ENCODE measurements at regions not wholly inside any gene's neighbourhood (a gene's known extent, or its start where the extent isn't known, plus 50 kb on each side); places are given as distances from the start of the nearest gene placed in this dataset.
"Not testable (repeated sequence)": the region's sequence is repeated elsewhere in the genome, so short reads cannot be mapped to it uniquely, and the experiment has no call there.

DNA sequence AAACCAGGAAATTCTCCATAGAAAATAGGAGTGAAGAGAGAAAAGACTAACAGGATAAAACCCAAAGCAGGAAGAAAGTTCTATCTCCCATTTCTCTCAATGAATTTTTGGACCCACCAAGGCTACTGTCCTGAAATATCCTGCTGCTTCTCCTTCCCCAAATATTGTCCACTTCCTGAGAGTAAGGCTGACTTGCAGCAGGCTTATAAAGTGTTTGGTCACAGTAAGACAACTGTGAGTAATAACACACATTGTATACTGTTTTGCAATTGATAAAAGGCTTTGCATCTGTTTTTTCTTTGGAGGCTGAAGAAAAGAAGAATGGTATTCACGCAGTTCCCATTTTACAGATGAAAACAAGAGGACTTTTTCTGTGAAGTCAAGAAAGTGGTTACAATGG lies 52.8 kb downstream of the FOXD4L6 start:
- not testable (repeated sequence) for DNase-seq (ENCODE audit: low read depth in 3 of 3)

- DNase-seq (ENCODE audit: low read depth in 3 of 3), result not testable (repeated sequence)
Observed at GRCh38 chr9:41074356-41074942, 54.0 kb downstream of the FOXD4L6 start.

GRCh38 chr9:41073471-41074243 lies 54.8 kb downstream of the FOXD4L6 start:
- not testable (repeated sequence) for DNase-seq (ENCODE audit: low read depth in 3 of 3)

DNA sequence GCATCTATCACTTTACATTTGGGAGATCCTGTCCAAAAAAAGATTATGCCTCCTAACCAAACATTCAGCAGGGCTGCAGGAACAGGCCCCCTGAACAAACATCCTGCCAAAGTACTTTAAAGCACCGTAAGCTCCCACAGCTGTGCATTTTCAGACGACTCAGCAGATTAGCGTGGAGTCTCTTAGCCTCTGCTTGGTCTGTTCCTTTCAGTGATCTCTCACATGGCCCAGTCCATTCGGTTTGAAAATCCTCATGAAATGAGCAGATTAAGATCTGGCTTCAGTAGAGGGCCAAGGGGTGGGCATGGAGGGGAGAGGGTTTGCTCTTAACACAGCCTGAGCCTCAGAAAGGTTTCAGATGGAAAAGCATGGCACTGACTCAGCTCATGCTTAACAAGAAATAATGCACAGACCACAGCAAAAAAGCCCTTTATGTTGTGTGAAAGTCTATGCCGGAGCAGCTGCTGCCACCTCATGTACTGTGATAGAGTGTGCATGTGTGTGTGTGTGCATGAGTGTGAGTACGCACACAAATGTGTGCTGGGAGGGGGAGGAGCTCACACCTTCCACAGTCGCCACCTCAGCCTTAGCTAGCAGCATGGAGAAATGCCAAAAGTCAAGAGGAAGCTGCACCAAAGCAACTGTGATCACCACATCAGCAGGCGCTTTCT lies 64.2 kb downstream of the FOXD4L6 start:
- peak in 1 of 3 experiments; percentile 24 for DNase-seq (ENCODE audit: low read depth in 3 of 3)

- not testable (repeated sequence) for DNase-seq (ENCODE audit: low read depth in 3 of 3)
Observed at GRCh38 chr9:41063243-41063642, 65.2 kb downstream of the FOXD4L6 start.

DNA sequence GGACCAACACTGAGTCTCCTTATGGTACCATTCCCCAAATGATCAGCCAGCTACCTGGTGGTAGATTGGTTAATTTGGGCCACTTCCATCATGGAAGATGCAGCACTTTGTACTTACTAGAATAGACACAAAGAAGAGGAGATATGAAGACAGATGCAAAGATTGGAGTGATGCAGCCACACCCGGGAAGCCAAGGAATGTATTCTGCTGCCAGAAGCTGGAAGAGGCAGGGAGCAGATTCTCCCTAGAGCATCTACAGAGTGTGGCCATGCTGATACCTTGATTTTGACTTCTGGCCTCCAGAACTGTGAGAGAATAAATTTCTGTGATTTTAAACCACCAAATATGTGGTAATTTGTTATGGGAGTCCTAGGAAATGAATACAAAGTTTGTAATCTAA lies 68.9 kb downstream of the FOXD4L6 start:
- not testable (repeated sequence) for DNase-seq (ENCODE audit: low read depth in 3 of 3)

DNA sequence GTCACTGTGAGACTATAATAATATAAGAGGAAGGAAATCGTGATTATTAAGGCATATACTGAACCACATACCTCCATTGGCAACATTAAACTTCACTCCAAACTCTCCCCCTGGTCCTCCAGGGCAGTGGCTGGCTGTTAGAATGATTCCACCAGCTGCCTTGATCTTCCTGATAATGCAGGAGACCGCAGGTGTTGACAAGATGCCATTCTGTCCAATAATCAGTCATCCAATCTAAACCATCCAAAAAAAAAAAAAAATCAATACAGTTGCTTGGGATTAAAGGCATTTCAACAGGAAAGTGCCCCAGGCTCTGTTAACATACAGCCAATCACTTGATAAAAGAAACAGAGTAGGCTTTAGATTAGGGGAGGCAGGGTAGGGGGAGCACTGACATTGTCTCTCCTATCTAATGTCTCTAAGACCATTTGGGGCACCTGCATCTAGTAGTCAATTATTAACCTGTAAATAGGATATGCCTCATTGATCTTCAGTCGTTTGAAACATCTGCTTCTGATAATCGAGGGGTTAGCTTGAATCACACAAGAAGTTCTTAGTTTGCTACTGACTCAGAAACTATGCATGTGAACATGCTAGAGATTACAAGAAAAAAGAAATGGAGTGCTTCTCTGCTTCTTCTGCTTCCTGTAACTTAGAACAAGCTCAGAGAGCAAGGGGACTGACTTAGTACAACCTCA lies 74.7 kb downstream of the FOXD4L6 start:
- DNase-seq (ENCODE audit: low read depth in 3 of 3), result not testable (repeated sequence)

DNA sequence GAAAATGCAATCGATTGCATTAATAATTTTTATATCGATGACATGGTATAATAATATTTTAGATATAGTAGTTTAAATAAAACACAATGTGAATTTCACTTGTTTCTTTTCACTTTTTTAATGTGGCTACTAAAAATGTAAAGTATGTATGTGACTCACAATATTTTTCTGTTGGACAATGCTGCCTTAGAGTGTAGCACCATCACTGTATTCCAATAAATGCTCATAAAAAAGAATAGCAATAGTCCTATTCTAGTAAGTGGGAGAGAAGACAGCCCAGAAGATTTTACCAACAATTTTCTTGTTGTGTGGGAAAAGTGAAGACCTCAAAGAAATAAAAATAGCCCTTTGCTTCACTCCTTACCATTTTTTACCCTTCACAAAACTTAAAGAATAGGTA lies 79.8 kb downstream of the FOXD4L6 start:
- not testable (repeated sequence) for DNase-seq (ENCODE audit: low read depth in 3 of 3)

- DNase-seq (ENCODE audit: low read depth in 3 of 3), result not testable (repeated sequence)
Observed at GRCh38 chr9:41047792-41048191, 80.7 kb downstream of the FOXD4L6 start.

- DNase-seq (ENCODE audit: low read depth in 3 of 3), result not testable (repeated sequence)
Observed at GRCh38 chr9:41044930-41045329, 83.6 kb downstream of the FOXD4L6 start.

DNA sequence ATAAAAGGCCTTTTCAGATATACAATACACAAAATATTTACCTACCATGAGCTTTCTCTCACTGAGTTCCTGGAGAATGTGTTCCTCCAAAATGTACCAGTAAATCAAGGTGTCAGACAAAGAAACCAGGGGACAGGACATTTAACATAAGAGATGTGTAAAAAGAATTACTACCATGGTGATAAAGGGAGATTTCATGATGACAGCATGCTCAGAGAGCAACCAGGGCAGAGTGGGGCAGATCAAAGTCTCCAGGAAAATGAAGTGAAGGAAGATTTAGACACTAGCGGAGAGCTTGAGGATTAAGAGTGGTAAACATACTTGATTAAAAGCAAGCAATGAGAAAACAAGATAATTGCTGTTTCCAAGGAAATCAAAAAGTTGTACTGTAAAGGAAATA lies 85.0 kb downstream of the FOXD4L6 start:
- DNase-seq (ENCODE audit: low read depth in 3 of 3), result not testable (repeated sequence)

DNA sequence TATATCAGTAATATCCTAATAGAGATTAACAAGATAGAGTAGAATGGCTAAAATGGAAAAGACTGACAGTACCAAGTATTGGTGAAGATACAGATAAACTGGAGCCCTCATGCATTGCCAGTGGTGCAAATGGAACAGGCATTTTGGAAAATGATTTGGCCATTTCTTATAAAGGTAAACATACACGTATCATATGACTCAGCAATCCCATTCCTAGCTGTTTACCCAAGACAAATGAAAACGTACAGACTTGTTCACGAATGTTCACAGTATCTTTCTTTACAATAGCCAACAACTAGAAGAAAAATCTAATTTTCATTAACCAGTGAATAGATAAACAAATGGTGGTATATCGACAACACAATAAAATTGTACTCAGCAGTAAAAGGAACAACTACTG lies 86.4 kb downstream of the FOXD4L6 start:
- DNase-seq (ENCODE audit: low read depth in 3 of 3), result not testable (repeated sequence)

GRCh38 chr9:41040705-41041342 lies 87.7 kb downstream of the FOXD4L6 start:
- DNase-seq (ENCODE audit: low read depth in 3 of 3), result not testable (repeated sequence)

DNA sequence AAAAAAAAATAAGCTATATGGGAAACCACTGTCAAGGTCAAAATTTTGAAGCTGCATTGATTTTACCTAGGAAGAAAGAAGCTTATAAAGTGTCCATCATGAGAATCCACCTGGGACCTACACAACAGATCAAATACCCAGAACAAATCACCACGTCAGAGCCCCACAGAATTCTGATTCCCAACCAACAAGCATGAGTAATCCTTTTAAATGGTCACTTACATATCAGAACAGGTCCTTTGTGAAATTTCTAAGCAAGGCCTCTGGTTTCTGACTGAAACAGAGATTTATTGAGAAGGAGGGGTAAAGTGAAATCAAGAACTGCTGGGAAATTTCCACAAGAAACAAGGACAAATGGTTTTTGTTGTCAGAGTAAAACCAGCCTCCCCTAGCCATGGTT lies 93.2 kb downstream of the FOXD4L6 start:
- DNase-seq (ENCODE audit: low read depth in 3 of 3), result not testable (repeated sequence)

DNA sequence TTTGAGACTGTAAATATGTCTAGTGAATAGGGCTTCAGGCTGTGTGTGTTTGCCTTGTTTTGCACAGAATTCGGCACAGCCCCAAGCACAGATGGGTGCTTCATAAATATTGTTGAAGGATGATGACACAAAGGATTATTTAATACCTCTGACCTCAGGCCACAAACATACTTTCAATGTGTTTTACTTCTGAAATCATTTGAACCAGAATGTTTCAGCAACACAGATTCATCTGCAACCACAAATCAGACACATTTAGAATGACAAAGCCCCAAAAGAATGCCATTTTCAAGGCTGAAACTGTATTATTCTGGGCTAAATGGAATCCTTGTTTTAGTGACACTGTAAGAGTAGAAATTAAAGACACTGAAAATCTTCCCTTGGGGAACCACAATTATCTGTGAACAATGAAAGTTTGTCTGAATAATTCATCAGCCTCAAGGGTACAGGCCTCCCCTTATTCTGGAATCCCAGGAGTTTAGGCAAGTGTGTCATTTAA lies 93.7 kb downstream of the FOXD4L6 start:
- DNase-seq (ENCODE audit: low read depth in 3 of 3), result not testable (repeated sequence)

DNA sequence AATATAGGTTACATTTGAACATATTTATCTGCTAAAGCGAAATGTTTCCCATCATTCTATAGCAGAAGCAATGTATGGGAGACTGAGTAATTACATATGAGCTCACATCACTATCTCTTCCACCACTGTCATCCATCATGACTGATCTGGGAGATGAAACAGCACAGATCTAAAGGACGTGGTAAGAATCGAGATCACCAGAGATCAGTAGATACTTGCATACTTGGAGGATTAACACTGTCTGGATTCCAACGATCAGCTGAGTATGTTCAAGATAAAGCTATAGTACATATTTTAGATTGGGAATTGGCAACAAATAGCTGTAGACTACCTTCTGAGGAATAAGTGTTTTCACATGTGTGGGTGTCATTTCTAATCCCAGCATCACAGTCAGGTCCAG lies 94.6 kb downstream of the FOXD4L6 start:
- not testable (repeated sequence) for DNase-seq (ENCODE audit: low read depth in 3 of 3)

DNA sequence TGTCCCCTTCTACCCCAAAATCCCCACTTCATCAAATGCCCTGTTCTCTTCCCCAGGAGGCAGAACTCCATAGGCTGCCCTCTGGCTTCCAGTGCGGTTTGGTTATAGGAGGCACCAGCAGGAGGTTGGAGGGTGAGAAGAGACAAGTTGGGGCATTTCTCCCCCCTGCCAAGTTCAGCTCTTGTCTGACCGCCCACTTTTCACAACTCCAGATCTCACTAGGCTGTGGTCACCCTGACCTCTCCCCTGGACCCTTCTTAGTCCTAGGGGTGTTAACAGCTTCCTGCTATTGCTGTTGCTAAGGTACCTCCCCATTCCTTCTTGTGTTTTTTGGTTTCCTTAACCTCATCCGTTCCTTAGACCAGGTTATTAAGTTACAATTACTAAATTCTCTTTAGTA lies 95.1 kb downstream of the FOXD4L6 start:
- DNase-seq (ENCODE audit: low read depth in 3 of 3), result not testable (repeated sequence)

GRCh38 chr9:41026912-41027676 lies 101.4 kb downstream of the FOXD4L6 start:
- not testable (repeated sequence) for DNase-seq (ENCODE audit: low read depth in 3 of 3)

DNA sequence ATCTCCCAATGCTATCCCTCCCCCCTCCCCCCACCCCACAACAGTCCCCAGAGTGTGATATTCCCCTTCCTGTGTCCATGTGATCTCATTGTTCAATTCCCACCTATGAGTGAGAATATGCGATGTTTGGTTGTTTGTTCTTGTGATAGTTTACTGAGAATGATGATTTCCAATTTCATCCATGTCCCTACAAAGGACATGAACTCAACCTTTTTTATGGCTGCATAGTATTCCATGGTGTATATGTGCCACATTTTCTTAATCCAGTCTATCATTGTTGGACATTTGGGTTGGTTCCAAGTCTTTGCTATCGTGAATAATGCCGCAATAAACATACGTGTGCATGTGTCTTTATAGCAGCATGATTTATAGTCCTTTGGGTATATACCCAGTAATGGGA lies 106.1 kb downstream of the FOXD4L6 start:
- not testable (repeated sequence) for DNase-seq (ENCODE audit: low read depth in 3 of 3)

DNA sequence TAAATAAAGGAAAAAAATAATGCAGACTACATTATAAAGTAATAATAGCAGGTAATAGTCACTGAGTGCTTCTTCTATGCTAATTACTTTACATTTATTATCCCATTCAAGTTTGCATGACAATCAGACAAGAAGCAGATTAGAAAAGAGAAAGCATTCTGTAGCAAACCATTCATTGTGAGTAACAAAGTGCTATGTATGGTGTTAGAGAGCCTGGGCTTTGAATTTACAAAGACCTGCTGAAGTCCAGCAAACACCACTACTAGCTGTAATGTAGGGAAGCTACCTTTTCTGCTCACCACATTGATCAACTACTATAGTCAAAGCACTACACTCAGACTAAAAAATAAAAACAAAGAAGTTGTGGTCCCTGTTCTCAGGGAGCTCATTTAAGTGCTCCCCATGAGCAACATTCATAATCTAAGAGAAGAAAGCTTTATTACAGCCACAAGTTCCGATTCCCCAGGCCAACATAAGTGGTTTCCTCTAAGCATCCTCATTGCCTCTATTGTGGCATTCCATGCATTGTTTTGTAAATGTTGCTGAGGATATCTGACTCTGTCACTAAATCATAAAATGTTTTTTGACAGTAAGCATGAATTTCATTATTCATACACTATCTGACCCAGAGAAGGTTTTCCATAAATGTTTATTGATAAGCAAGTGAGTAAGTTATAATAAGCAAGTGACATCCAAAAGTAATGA lies 108.5 kb downstream of the FOXD4L6 start:
- not testable (repeated sequence) for DNase-seq (ENCODE audit: low read depth in 3 of 3)
